CD4-positive, alpha-beta memory T cell (primary cell): ENCODE measurements at regions not wholly inside any gene's neighbourhood (a gene's known extent, or its start where the extent isn't known, plus 50 kb on each side); places are given as distances from the start of the nearest gene placed in this dataset.
A peak's percentile ranks its signal among the peaks of the same experiment; 100 is the strongest.

Source experiments
- CTCF ChIA-PET: fragments of 350-600 bp; sonication (Branson Sonifier 250); formaldehyde crosslinking; loops from one replicate; lab custom pipeline; 2021; ENCODE audit warnings: inconsistent platforms; ENCODE audit not compliant: partially characterized antibody; lab: Charles Lee
- POLR2A ChIA-PET: fragments of 350-600 bp; sonication (Branson Sonifier 250); formaldehyde crosslinking; loops from one replicate; lab custom pipeline; 2021; ENCODE audit not compliant: partially characterized antibody; lab: Charles Lee
- DNase-seq, 5 donors: peaks; one replicate each; pipeline versions ENCODE4 v3.0.0 to v3.0.0-alpha.2; 2020 to 2022; ENCODE audit warnings: mixed read lengths in 1 of 5
- H3K27ac ChIP-seq: one replicate; pipeline ENCODE4 v1.7.0; 2013; ENCODE audit warnings: low read depth, low read length
- H3K27me3 ChIP-seq: 2 replicates; pipeline ENCODE4 v1.7.0; 2013; ENCODE audit warnings: mild to moderate bottlenecking, low read length, moderate library complexity; ENCODE audit not compliant: insufficient read depth
- H3K36me3 ChIP-seq: 2 replicates; pipeline ENCODE4 v1.7.0; 2013; ENCODE audit warnings: mild to moderate bottlenecking, low read length, moderate library complexity; ENCODE audit not compliant: insufficient read depth
- H3K4me1 ChIP-seq: 2 replicates; pipeline ENCODE4 v1.7.0; 2013; ENCODE audit warnings: mild to moderate bottlenecking, low read length, moderate library complexity; ENCODE audit not compliant: insufficient read depth
- H3K4me3 ChIP-seq, 2 donors: one replicate each; pipeline ENCODE4 v1.7.0; 2013; ENCODE audit warnings: low read length in 2 of 2, mild to moderate bottlenecking in 1 of 2
- H3K9me3 ChIP-seq, 2 donors: one replicate each; pipeline ENCODE4 v1.7.0; 2013; ENCODE audit warnings: low read length in 2 of 2, control low read depth in 1 of 2; ENCODE audit not compliant: control insufficient read depth in 1 of 2
- H3K27ac Mint-ChIP-seq, 7 donors: one replicate each; pipeline ENCODE4 v1.8.0; 2020 to 2021; ENCODE audit warnings: mixed read lengths in 7 of 7, mild to moderate bottlenecking in 6 of 7, inconsistent platforms in 3 of 7, moderate library complexity in 3 of 7
- H3K27me3 Mint-ChIP-seq, 2 donors: one replicate each; pipeline ENCODE4 v1.8.0; 2020 to 2021; ENCODE audit warnings: mixed read lengths in 2 of 2
- H3K36me3 Mint-ChIP-seq, 2 donors: one replicate each; pipeline ENCODE4 v1.8.0; 2020 to 2021; ENCODE audit warnings: mixed read lengths in 2 of 2, inconsistent platforms in 1 of 2, mild to moderate bottlenecking in 1 of 2
- H3K4me1 Mint-ChIP-seq, 4 donors: one replicate each; pipeline ENCODE4 v1.8.0; 2020 to 2021; ENCODE audit warnings: mixed read lengths in 4 of 4, mild to moderate bottlenecking in 1 of 4
- H3K4me3 Mint-ChIP-seq, 8 donors: one replicate each; pipeline ENCODE4 v1.8.0; 2020 to 2021; ENCODE audit warnings: mixed read lengths in 8 of 8, mild to moderate bottlenecking in 7 of 8, moderate library complexity in 6 of 8, inconsistent platforms in 3 of 8
- H3K9me3 Mint-ChIP-seq, 8 donors: one replicate each; pipeline ENCODE4 v1.8.0; 2020 to 2021; ENCODE audit warnings: mixed read lengths in 8 of 8, mild to moderate bottlenecking in 5 of 8, inconsistent platforms in 3 of 8, moderate library complexity in 1 of 8
- intact Hi-C: fragments of 100-400 bp; cut with micrococcal nuclease; formaldehyde crosslinking; loops from one replicate; pipeline ENCODE4 v1.15.1; 2023

DNA sequence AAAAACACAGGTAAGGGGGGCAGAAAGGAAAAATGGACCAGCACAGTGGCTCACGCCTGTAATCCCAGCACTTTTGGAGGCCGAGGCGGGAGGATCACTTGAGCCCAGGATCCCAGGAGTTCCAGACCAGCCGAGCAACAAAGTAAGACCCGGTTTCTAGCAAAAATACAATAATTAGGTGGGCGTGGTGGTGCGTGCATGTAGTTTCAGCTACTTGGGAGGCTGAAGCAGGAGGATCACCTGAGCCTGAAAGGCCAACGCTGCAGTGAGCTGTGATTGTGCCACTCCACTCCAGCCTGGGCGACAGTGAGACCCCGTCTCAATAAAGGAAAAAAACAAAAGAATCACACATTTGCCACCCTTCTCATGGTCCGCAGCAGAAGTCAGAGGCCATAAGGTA lies 519.4 kb downstream of the BRD1 start:
- H3K4me3 Mint-ChIP-seq = no peak overlapping the region
- peaks cover 0 to 1% (median 0%) of the 10 kb centered on the region in 8 donors for H3K9me3 Mint-ChIP-seq
- intact Hi-C loops = loop anchor here (10.0 kb wide), 1 partner anchor 417 kb away; no protein-coding TSS in a partner anchor
- Histone ChIP-seq H3K36me3 (no peaks in the 10 kb centered on the region), H3K4me3 (no peak overlapping the region), H3K4me1 (no peaks in the 10 kb centered on the region), H3K9me3 (no peaks in the 10 kb centered on the region), H3K27me3 (no peaks in the 10 kb centered on the region), H3K27ac (no peak overlapping the region)
- ChIA-PET POLR2A (no interaction called here), CTCF (interaction anchor here (1.4 kb wide), 1 partner anchor 9 kb away, joined by 3 read pairs; no protein-coding TSS in a partner anchor)
- no peaks in the 10 kb centered on the region for H3K36me3 Mint-ChIP-seq
- H3K27ac Mint-ChIP-seq = no peak overlapping the region
- no peak for DNase-seq
- H3K4me1 Mint-ChIP-seq = no peaks in the 10 kb centered on the region
- H3K27me3 Mint-ChIP-seq = peaks cover 10 to 14% of the 10 kb centered on the region in 2 donors

DNA sequence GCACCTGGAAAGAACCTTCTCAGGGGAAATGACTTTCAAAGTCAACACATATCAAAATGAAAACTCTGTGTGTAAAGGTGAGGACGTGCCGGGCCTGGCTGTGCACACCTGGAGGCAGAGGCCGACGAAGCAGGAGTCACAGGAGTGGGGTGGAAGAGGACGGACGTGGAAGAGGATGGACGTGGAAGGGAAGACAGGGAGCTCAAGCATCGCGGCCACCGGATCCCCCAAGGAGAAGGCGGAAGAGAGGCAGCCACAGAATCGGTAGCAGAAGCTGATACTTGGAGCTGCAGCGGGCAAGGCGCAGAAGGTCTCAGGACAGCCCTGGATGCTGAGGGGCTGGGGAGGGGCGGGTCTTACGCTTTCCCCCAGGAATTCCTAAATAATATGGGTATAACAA lies 519.8 kb downstream of the BRD1 start:
- H3K9me3 ChIP-seq = no peaks in the 10 kb centered on the region
- no peaks in the 10 kb centered on the region for H3K4me1 Mint-ChIP-seq
- DNase-seq = no peak
- H3K27me3 Mint-ChIP-seq = peaks cover 14% of the 10 kb centered on the region in 2 donors
- H3K4me3 Mint-ChIP-seq = no peak overlapping the region
- no peaks in the 10 kb centered on the region for H3K36me3 Mint-ChIP-seq
- peaks cover 0 to 1% (median 0%) of the 10 kb centered on the region in 8 donors for H3K9me3 Mint-ChIP-seq
- ChIA-PET POLR2A (no interaction called here), CTCF (interaction anchor here (1.4 kb wide), 1 partner anchor 9 kb away, joined by 3 read pairs; no protein-coding TSS in a partner anchor)
- no peak overlapping the region for H3K27ac ChIP-seq
- intact Hi-C loops = loop anchor here (10.0 kb wide), 1 partner anchor 417 kb away; no protein-coding TSS in a partner anchor
- H3K4me3 ChIP-seq = no peak overlapping the region
- no peaks in the 10 kb centered on the region for H3K27me3 ChIP-seq
- no peaks in the 10 kb centered on the region for H3K4me1 ChIP-seq
- no peaks in the 10 kb centered on the region for H3K36me3 ChIP-seq
- no peak overlapping the region for H3K27ac Mint-ChIP-seq

DNA sequence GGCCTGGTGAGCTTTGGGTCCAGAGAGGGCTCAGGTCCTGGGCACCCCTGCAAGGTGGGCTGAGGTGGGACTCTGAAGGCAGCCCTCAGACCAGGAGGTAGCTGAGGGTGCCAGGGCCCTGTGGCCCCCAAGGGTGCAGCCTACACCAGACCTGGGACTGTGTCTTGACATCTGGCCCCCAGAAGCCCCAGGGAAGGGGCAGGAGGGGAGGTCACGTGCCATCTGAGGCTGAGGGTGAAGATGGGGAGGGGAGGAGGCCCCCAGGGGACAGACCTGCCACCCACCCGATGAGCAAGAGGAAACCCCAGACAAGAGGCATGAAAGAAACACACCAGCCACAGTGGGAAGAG lies 520.2 kb downstream of the BRD1 start:
- no peak overlapping the region for H3K27ac Mint-ChIP-seq

GRCh38 chr22:49306632-49307480 lies 520.8 kb downstream of the BRD1 start:
- Histone ChIP-seq H3K27ac (no peak overlapping the region), H3K9me3 (no peaks in the 10 kb centered on the region), H3K4me1 (no peaks in the 10 kb centered on the region), H3K27me3 (no peaks in the 10 kb centered on the region), H3K36me3 (no peaks in the 10 kb centered on the region), H3K4me3 (no peak overlapping the region)
- no peak for DNase-seq
- Mint-ChIP-seq H3K4me3 (no peak overlapping the region), H3K4me1 (no peaks in the 10 kb centered on the region), H3K27ac (no peak overlapping the region), H3K27me3 (peaks cover 14 to 16% of the 10 kb centered on the region in 2 donors), H3K9me3 (peaks cover 0 to 1% (median 0%) of the 10 kb centered on the region in 8 donors), H3K36me3 (no peaks in the 10 kb centered on the region)
- CTCF ChIA-PET = interaction anchor here (1.4 kb wide), 1 partner anchor 8 kb away, joined by 3 read pairs; no protein-coding TSS in a partner anchor
- intact Hi-C loops = loop anchor here (10.0 kb wide), 1 partner anchor 418 kb away; no protein-coding TSS in a partner anchor
- POLR2A ChIA-PET = no interaction called here

More for the DNA sequence above, 520.2 kb downstream of the BRD1 start:
- intact Hi-C loops = loop anchor here (10.0 kb wide), 1 partner anchor 417 kb away; no protein-coding TSS in a partner anchor
- H3K27me3 ChIP-seq = no peaks in the 10 kb centered on the region
- H3K36me3 Mint-ChIP-seq = no peaks in the 10 kb centered on the region
- no peak overlapping the region for H3K27ac ChIP-seq
- H3K4me3 ChIP-seq = no peak overlapping the region
- H3K4me1 Mint-ChIP-seq = no peaks in the 10 kb centered on the region
- H3K4me1 ChIP-seq = no peaks in the 10 kb centered on the region
- H3K36me3 ChIP-seq = no peaks in the 10 kb centered on the region
- ChIA-PET POLR2A (no interaction called here), CTCF (interaction anchor here (1.4 kb wide), 1 partner anchor 8 kb away, joined by 3 read pairs; no protein-coding TSS in a partner anchor)
- no peaks in the 10 kb centered on the region for H3K9me3 ChIP-seq
- peaks cover 0 to 1% (median 0%) of the 10 kb centered on the region in 8 donors for H3K9me3 Mint-ChIP-seq
- peaks cover 14% of the 10 kb centered on the region in 2 donors for H3K27me3 Mint-ChIP-seq
- H3K4me3 Mint-ChIP-seq = no peak overlapping the region
- no peak for DNase-seq

- Histone ChIP-seq H3K4me1 (no peaks in the 10 kb centered on the region), H3K27me3 (no peaks in the 10 kb centered on the region), H3K9me3 (no peaks in the 10 kb centered on the region), H3K36me3 (no peaks in the 10 kb centered on the region), H3K27ac (no peak overlapping the region), H3K4me3 (no peak overlapping the region)
- Mint-ChIP-seq H3K36me3 (no peaks in the 10 kb centered on the region), H3K9me3 (peaks cover 0 to 1% (median 0%) of the 10 kb centered on the region in 8 donors), H3K27me3 (peaks cover 14 to 16% of the 10 kb centered on the region in 2 donors), H3K4me3 (no peak overlapping the region), H3K4me1 (no peaks in the 10 kb centered on the region), H3K27ac (no peak overlapping the region)
- no peak for DNase-seq
- CTCF ChIA-PET = interaction anchor here (1.1 to 1.7 kb wide), 3 partner anchors 13 to 258 kb away, joined by 3 to 5 read pairs (median 4); no protein-coding TSS in a partner anchor
- intact Hi-C loops = loop anchor here (10.0 kb wide), 1 partner anchor 419 kb away; no protein-coding TSS in a partner anchor
- POLR2A ChIA-PET = no interaction called here
Observed at GRCh38 chr22:49305966-49306631, 521.6 kb downstream of the BRD1 start.

- no peak overlapping the region for H3K4me3 Mint-ChIP-seq
- peak in 4 of 5 donors; percentile 24 to 36 (median 26) for DNase-seq
- ChIA-PET POLR2A (no interaction called here), CTCF (interaction anchor here (0.7 to 1.7 kb wide), 8 partner anchors 9 to 257 kb away, joined by 3 to 7 read pairs (median 3); no protein-coding TSS in a partner anchor)
- H3K4me1 ChIP-seq = no peaks in the 10 kb centered on the region
- H3K27me3 Mint-ChIP-seq = peaks cover 14 to 17% of the 10 kb centered on the region in 2 donors
- H3K27me3 ChIP-seq = no peaks in the 10 kb centered on the region
- H3K36me3 ChIP-seq = no peaks in the 10 kb centered on the region
- H3K4me3 ChIP-seq = no peak overlapping the region
- no peak overlapping the region for H3K27ac Mint-ChIP-seq
- peaks cover 0 to 3% (median 0%) of the 10 kb centered on the region in 4 donors for H3K4me1 Mint-ChIP-seq
- peaks cover 0 to 4% (median 0%) of the 10 kb centered on the region in 8 donors for H3K9me3 Mint-ChIP-seq
- H3K9me3 ChIP-seq = no peaks in the 10 kb centered on the region
- H3K27ac ChIP-seq = no peak overlapping the region
- H3K36me3 Mint-ChIP-seq = no peaks in the 10 kb centered on the region
- intact Hi-C loops = loop anchor here (10.0 kb wide), 1 partner anchor 419 kb away; no protein-coding TSS in a partner anchor
Observed at GRCh38 chr22:49305214-49305965, 522.3 kb downstream of the BRD1 start.
